ENCODE measurements at regions not wholly inside any gene's neighbourhood (a gene's known extent, or its start where the extent isn't known, plus 50 kb on each side); places are given as distances from the start of the nearest gene placed in this dataset.

- TF ChIP-seq, protein P1, sequence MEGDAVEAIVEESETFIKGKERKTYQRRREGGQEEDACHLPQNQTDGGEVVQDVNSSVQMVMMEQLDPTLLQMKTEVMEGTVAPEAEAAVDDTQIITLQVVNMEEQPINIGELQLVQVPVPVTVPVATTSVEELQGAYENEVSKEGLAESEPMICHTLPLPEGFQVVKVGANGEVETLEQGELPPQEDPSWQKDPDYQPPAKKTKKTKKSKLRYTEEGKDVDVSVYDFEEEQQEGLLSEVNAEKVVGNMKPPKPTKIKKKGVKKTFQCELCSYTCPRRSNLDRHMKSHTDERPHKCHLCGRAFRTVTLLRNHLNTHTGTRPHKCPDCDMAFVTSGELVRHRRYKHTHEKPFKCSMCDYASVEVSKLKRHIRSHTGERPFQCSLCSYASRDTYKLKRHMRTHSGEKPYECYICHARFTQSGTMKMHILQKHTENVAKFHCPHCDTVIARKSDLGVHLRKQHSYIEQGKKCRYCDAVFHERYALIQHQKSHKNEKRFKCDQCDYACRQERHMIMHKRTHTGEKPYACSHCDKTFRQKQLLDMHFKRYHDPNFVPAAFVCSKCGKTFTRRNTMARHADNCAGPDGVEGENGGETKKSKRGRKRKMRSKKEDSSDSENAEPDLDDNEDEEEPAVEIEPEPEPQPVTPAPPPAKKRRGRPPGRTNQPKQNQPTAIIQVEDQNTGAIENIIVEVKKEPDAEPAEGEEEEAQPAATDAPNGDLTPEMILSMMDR (IDR thresholded peaks at IDR 0.05), result no peak
- TF ChIP-seq POLR2AphosphoS5 (IDR thresholded peaks at IDR 0.05; ENCODE audit: low read depth, low read length) (no peak), SMC3 (IDR thresholded peaks at IDR 0.05; ENCODE audit: low read depth, low read length) (no peak), RXRA (IDR thresholded peaks at IDR 0.05; ENCODE audit: borderline replicate concordance, low read depth) (no peak), ELF1 (IDR thresholded peaks at IDR 0.05) (no peak), TEAD4 (IDR thresholded peaks at IDR 0.05; ENCODE audit: borderline replicate concordance, insufficient read depth) (no peak), JUND (IDR thresholded peaks at IDR 0.05) (no peak)
- TF ChIP-seq, protein P2, sequence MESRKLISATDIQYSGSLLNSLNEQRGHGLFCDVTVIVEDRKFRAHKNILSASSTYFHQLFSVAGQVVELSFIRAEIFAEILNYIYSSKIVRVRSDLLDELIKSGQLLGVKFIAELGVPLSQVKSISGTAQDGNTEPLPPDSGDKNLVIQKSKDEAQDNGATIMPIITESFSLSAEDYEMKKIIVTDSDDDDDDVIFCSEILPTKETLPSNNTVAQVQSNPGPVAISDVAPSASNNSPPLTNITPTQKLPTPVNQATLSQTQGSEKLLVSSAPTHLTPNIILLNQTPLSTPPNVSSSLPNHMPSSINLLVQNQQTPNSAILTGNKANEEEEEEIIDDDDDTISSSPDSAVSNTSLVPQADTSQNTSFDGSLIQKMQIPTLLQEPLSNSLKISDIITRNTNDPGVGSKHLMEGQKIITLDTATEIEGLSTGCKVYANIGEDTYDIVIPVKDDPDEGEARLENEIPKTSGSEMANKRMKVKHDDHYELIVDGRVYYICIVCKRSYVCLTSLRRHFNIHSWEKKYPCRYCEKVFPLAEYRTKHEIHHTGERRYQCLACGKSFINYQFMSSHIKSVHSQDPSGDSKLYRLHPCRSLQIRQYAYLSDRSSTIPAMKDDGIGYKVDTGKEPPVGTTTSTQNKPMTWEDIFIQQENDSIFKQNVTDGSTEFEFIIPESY (IDR thresholded peaks at IDR 0.05; ENCODE audit: borderline replicate concordance, low read depth), result no peak
- TF ChIP-seq, protein P3, sequence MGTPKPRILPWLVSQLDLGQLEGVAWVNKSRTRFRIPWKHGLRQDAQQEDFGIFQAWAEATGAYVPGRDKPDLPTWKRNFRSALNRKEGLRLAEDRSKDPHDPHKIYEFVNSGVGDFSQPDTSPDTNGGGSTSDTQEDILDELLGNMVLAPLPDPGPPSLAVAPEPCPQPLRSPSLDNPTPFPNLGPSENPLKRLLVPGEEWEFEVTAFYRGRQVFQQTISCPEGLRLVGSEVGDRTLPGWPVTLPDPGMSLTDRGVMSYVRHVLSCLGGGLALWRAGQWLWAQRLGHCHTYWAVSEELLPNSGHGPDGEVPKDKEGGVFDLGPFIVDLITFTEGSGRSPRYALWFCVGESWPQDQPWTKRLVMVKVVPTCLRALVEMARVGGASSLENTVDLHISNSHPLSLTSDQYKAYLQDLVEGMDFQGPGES (IDR thresholded peaks at IDR 0.05; ENCODE audit: low read depth, low read length), result no peak
Observed at GRCh38 chr2:217228732-217229131, 368.9 kb upstream of the TNP1 start.
